Keratinocyte (primary cell): ENCODE measurements at regions not wholly inside any gene's neighbourhood (a gene's known extent, or its start where the extent isn't known, plus 50 kb on each side); places are given as distances from the start of the nearest gene placed in this dataset.

Source experiments
- DNase-seq: peaks from one replicate; pipeline ENCODE4 v3.0.0-alpha.2; 2011; ENCODE audit warnings: low read depth, missing footprints, low spot score
- FAIRE-seq: peaks from 2 replicates; lab custom pipeline; 2011; peaks lifted over from hg19 to GRCh38; lab: Jason Lieb, UNC
- H2AFZ ChIP-seq: 2 replicates; pipeline ENCODE4 v1.6.0; 2012; ENCODE audit warnings: low read length, control low read depth, inconsistent platforms; ENCODE audit not compliant: control insufficient read depth
- H3K27ac ChIP-seq: 2 replicates; pipeline ENCODE4 v1.5.1; 2011; ENCODE audit warnings: low read length; ENCODE audit not compliant: control insufficient read depth, insufficient read depth
- H3K27me3 ChIP-seq: 3 replicates; pipeline ENCODE4 v1.6.0; 2011; ENCODE audit warnings: low read length; ENCODE audit not compliant: control insufficient read depth, insufficient read depth; ENCODE audit errors: extremely low read depth
- H3K36me3 ChIP-seq, 2 experiments: 2 replicates in 1 of 2; 3 replicates in 1 of 2; pipeline ENCODE4 v1.5.1; 2011; ENCODE audit warnings: low read length in 2 of 2, mild to moderate bottlenecking in 1 of 2; ENCODE audit not compliant: control insufficient read depth in 2 of 2, insufficient read depth in 2 of 2; ENCODE audit errors: extremely low read depth in 1 of 2
- H3K4me1 ChIP-seq: 3 replicates; pipeline ENCODE4 v1.5.1; 2011; ENCODE audit warnings: low read length; ENCODE audit not compliant: control insufficient read depth, insufficient read depth; ENCODE audit errors: extremely low read depth
- H3K4me2 ChIP-seq: 3 replicates; pipeline ENCODE4 v1.6.0; 2011; ENCODE audit warnings: low read depth, low read length; ENCODE audit not compliant: control insufficient read depth, insufficient read depth; ENCODE audit errors: extremely low read depth
- H3K4me3 ChIP-seq, 3 experiments: fragments of 200-600 bp in 1 of 3; sonication (generic) in 1 of 3; 2 replicates in 2 of 3; 3 replicates in 1 of 3; pipeline ENCODE4 v1.5.1; 2011 to 2016; ENCODE audit warnings: low read length in 3 of 3, mild to moderate bottlenecking in 3 of 3, control low read depth in 2 of 3, inconsistent platforms in 1 of 3, low read depth in 1 of 3, mixed read lengths in 1 of 3, mixed run types in 1 of 3, moderate library complexity in 1 of 3; ENCODE audit not compliant: control insufficient read depth in 2 of 3, insufficient read depth in 2 of 3; ENCODE audit errors: extremely low read depth in 1 of 3
- H3K79me2 ChIP-seq: 2 replicates; pipeline ENCODE4 v1.6.0; 2012; ENCODE audit warnings: low read length; ENCODE audit not compliant: control insufficient read depth, insufficient read depth
- H3K9ac ChIP-seq: 3 replicates; pipeline ENCODE4 v1.6.0; 2011; ENCODE audit warnings: low read length; ENCODE audit not compliant: control insufficient read depth, insufficient read depth; ENCODE audit errors: extremely low read depth
- H3K9me1 ChIP-seq: 3 replicates; pipeline ENCODE4 v1.6.0; 2011; ENCODE audit warnings: low read length; ENCODE audit not compliant: control insufficient read depth, insufficient read depth; ENCODE audit errors: extremely low read depth
- H3K9me3 ChIP-seq: 2 replicates; pipeline ENCODE4 v1.5.1; 2012; ENCODE audit warnings: low read depth, low read length; ENCODE audit not compliant: control insufficient read depth
- H4K20me1 ChIP-seq: 3 replicates; pipeline ENCODE4 v1.6.0; 2011; ENCODE audit warnings: low read length; ENCODE audit not compliant: control insufficient read depth, insufficient read depth; ENCODE audit errors: extremely low read depth
- CTCF ChIP-seq, 3 experiments: IDR thresholded peaks in 1 of 3; conservative IDR thresholded peaks in 1 of 3; optimal IDR thresholded peaks in 1 of 3; 2 replicates in 2 of 3; 3 replicates in 1 of 3; pipeline versions ENCODE3 to v1.5.1; 2011; ENCODE audit warnings: low read length in 3 of 3, mild to moderate bottlenecking in 3 of 3, moderate library complexity in 2 of 3, control low read depth in 1 of 3, inconsistent platforms in 1 of 3; ENCODE audit not compliant: insufficient read depth in 2 of 3; ENCODE audit errors: extremely low read depth in 1 of 3
- EZH2 ChIP-seq: IDR thresholded peaks from one replicate; pipeline ENCODE4 v1.6.1; 2012; ENCODE audit warnings: inconsistent platforms, mild to moderate bottlenecking, low read length, moderate library complexity
- dilution Hi-C: fragments of 300-500 bp; cut with MboI; formaldehyde crosslinking; loops from one replicate; pipeline ENCODE4 v1.7.0; 2020; ENCODE audit warnings: low sequenced_read_pairs; ENCODE audit not compliant: extremely low pct_ligation_motif_present

- peak; percentile 23 for FAIRE-seq
- Histone ChIP-seq H4K20me1 (no peaks in the 10 kb centered on the region), H3K36me3 (no peaks in the 10 kb centered on the region), H3K27ac (no peak overlapping the region), H2AFZ (peak overlapping the region; percentile 34), H3K9me3 (no peaks in the 10 kb centered on the region), H3K79me2 (no peaks in the 10 kb centered on the region), H3K4me1 (peaks cover 8% of the 10 kb centered on the region), H3K27me3 (peaks cover 8% of the 10 kb centered on the region), H3K4me3 (peak overlapping the region in 1 of 3 experiments; percentile 34), H3K4me2 (peak overlapping the region; percentile 57), H3K9ac (no peak overlapping the region), H3K9me1 (no peaks in the 10 kb centered on the region)
- dilution Hi-C loops = no loop called here
- no peak for DNase-seq
- no peak for TF ChIP-seq EZH2
- no peak for TF ChIP-seq CTCF (optimal IDR thresholded peaks at IDR 0.05 in 1 of 3, IDR thresholded peaks at IDR 0.05 in 1 of 3, conservative IDR thresholded peaks at IDR 0.05 in 1 of 3; ENCODE audit: extremely low read depth in 1 of 3, insufficient read depth in 2 of 3, low read length in 3 of 3)
These were observed 158.9 kb upstream of the GLI2 start for GRCh38 chr2:120576509-120577474.

- no peaks in the 10 kb centered on the region for H4K20me1 ChIP-seq
- dilution Hi-C loops = no loop called here
- no peaks in the 10 kb centered on the region for H3K79me2 ChIP-seq
- no peak overlapping the region for H3K4me3 ChIP-seq
- no peaks in the 10 kb centered on the region for H3K36me3 ChIP-seq
- DNase-seq (no peak), FAIRE-seq (no peak)
- H2AFZ ChIP-seq = no peak overlapping the region
- no peaks in the 10 kb centered on the region for H3K9me3 ChIP-seq
- H3K4me2 ChIP-seq = no peak overlapping the region
- H3K27me3 ChIP-seq = peaks cover 8% of the 10 kb centered on the region
- no peaks in the 10 kb centered on the region for H3K9me1 ChIP-seq
- peaks cover 8% of the 10 kb centered on the region for H3K4me1 ChIP-seq
- H3K27ac ChIP-seq = no peak overlapping the region
- TF ChIP-seq CTCF (optimal IDR thresholded peaks at IDR 0.05 in 1 of 3, IDR thresholded peaks at IDR 0.05 in 1 of 3, conservative IDR thresholded peaks at IDR 0.05 in 1 of 3; ENCODE audit: extremely low read depth in 1 of 3, insufficient read depth in 2 of 3, low read length in 3 of 3) (no peak), EZH2 (no peak)
- no peak overlapping the region for H3K9ac ChIP-seq
These were observed 157.9 kb upstream of the GLI2 start for GRCh38 chr2:120577721-120578295.
